ENCODE measurements at regions not wholly inside any gene's neighbourhood (a gene's known extent, or its start where the extent isn't known, plus 50 kb on each side); places are given as distances from the start of the nearest gene placed in this dataset.

DNA sequence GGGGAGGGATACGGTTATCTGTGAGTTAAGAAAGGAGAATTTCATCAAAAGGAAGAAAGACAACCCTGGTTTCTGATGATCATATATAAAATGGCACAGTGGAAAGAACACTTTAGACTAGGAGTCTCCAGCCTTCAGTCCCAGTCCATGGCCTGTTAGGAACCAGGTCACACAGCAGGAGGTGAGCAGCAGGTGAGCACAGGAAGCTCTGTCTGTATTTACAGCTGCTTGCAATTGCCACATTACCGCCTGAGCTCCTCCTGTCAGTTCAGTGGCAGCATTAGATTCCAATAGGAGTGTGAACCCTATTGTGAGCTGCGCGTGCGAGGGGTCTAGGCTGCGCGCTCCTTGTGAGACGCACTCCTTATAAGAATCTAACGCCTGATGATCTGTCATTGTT lies 137.9 kb downstream of the BTG1 start:
- DNase-seq (ENCODE audit: low read depth in 4 of 4, low spot score in 3 of 4), result no peak

DNA sequence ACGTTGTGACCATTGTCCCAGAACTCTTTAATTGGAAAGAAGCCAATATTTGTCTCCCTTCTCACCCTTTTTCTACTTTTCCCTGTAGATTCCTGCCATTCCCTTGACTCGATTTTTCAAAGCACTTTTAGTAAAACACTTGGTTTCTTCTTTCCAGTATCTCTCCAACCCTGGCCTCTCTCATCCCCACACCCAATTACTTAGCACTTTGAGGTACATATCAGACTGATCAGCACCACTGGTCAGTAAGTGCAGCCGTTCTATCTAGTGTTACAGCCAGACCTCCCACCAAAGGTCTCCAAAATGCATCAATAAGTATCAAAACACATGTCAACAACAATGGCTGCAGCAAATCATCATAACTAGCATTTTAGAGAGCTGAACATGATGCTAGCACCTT lies 141.9 kb downstream of the BTG1 start:
- DNase-seq (ENCODE audit: low read depth in 4 of 4, low spot score in 3 of 4), result no peak

DNA sequence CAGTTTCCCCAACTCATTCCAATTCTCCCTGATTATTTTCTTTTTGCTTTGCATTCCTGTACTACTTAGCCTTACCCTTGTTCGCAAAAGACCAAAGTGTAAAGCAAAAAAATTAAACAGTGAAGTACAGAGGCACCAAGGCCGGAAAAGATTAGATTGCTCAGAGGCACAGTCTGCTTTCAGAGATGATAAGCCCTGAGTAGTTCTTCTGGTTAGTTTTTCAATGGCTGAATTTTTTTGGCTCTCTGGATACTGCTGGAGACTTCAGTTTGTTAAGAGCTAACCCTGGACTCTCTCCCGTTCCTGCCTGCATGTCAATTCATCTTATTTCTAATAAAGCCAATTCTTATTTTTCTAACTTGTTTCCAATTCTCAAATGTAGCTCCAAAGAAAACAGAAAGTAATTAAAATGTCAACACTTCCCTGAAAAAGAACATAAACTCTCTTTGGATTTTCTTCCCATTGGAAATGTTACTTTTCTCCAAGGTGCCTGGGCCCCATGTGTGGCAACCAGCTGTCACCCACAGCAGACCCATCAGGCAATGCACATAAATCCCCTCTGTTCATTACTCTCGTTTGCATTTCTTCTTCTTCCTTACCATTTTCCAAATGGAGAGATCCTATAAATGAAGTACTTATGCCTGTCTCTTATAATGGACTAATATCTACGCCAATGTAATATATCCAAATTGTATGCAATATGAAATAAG lies 142.8 kb downstream of the BTG1 start:
- DNase-seq (ENCODE audit: low read depth in 4 of 4, low spot score in 3 of 4), result no peak

DNA sequence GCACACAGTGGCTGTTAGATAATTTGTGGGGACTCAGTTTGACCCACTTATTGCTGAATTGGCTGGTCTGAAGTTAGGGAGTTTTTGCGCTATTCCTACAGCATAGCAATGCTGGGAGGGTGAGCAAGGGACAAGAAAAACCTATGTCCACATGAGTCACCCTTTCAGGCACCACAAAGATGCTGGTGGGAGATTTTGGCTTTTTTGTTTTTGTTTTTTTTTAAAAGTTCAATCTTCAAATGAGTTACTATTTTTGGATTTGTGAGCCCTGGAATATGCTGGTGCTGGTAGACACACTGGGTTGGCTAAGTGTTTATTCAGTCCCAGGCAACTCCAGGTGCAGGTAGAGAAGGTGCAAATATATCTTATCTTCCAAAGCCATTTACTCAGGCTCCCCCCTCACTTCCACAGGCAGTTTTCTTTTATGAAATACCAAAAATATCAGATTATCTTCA lies 143.4 kb downstream of the BTG1 start:
- DNase-seq (ENCODE audit: low read depth in 4 of 4, low spot score in 3 of 4), result no peak

GRCh38 chr12:92000597-92000996 lies 145.0 kb downstream of the BTG1 start:
- DNase-seq (ENCODE audit: low read depth in 4 of 4, low spot score in 3 of 4), result no peak

- no peak for DNase-seq (ENCODE audit: low read depth in 4 of 4, low spot score in 3 of 4)
These were observed 145.8 kb downstream of the BTG1 start for GRCh38 chr12:91999823-92000222.

- DNase-seq (ENCODE audit: low read depth in 4 of 4, low spot score in 3 of 4), result no peak
These were observed 147.3 kb downstream of the BTG1 start for GRCh38 chr12:91998316-91998715.

DNA sequence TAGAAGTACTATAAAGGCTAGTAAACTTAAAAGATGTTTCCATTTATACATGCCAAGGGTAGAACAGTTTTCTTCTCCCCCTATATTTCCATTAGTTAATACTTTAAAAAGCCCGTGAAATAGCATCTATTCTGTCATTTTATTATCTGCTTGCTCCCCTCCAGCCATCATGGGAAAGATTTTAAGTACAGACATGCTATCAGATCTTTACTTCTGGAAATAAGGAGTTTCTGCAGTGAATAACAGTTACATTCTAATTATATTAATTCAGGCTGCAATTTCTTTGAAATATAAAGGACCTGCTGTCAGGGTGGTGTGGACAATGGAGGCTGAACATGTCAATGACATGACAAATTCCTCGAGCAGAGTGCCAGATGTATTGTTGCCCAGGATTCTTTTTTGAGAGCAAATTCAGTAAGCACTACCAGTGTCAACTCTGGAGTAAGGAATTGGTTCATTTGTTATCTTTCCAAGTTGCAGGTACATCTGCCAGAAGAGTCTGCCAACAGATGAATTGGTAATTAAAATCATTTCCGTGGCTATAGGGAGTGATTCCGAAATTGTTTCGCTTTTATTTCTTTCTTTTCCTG lies 151.3 kb downstream of the BTG1 start:
- DNase-seq (ENCODE audit: low read depth in 4 of 4, low spot score in 3 of 4), result no peak

- no peak for DNase-seq (ENCODE audit: low read depth in 4 of 4, low spot score in 3 of 4)
These were observed 152.2 kb downstream of the BTG1 start for GRCh38 chr12:91993287-91994017.

DNA sequence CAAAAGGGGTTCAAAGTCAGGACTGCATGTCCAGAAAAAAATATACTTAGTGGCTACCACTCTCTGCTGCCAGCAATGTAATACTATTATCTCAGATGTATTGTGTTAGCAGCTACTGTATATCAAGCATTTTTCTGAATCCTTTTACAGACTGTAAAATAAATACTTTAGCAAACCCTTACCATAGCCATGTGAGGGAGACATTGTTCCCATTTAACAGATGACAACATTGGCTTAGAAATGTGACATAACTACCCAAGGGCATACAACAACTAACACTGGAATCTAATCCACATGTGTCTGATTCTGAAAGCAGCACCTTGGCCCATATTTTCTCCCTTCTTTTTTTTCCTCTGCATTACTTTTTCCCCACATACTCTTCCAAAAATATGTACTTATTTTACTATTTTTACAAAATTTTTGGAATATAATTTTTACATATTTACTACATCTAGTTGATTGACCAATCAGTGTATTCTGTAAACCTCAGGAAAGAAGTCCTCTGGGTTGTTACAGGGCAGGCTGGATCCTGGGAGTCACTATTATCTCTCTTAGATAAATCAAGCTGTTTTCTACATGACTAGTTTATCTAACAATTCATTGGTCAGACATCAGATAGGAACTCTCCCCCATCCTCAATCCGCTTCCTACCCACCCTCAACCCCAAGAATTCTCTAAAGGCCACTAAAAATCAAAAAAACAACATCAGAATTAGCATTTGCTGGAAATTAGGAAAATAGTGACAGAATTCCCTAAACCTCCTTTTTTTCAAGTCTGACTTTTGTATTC lies 154.1 kb downstream of the BTG1 start:
- no peak for DNase-seq (ENCODE audit: low read depth in 4 of 4, low spot score in 3 of 4)

DNA sequence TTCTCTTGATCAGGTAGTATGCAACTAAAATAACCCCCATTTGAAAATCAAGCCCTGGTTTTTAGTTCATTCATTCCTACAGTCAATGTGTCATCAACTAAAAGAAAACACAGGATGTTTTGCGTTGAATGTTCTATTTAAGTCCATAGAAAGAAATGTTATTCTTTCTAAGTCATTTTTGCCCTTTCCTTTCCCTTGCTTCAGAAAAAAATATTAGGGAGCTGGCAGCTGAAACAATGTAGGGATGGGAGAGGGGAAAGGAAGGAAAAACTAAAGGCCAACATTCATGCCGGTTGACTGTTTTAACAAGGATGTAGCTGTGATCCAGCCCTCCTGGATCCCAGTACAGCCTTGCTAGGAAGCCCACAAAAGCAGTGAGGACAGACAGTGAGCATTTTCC lies 155.1 kb downstream of the BTG1 start:
- DNase-seq (ENCODE audit: low read depth in 4 of 4, low spot score in 3 of 4), result no peak

GRCh38 chr12:91989143-91989542 lies 156.5 kb downstream of the BTG1 start:
- no peak for DNase-seq (ENCODE audit: low read depth in 4 of 4, low spot score in 3 of 4)

GRCh38 chr12:91988086-91988923 lies 157.3 kb downstream of the BTG1 start:
- DNase-seq (ENCODE audit: low read depth in 4 of 4, low spot score in 3 of 4), result no peak

DNA sequence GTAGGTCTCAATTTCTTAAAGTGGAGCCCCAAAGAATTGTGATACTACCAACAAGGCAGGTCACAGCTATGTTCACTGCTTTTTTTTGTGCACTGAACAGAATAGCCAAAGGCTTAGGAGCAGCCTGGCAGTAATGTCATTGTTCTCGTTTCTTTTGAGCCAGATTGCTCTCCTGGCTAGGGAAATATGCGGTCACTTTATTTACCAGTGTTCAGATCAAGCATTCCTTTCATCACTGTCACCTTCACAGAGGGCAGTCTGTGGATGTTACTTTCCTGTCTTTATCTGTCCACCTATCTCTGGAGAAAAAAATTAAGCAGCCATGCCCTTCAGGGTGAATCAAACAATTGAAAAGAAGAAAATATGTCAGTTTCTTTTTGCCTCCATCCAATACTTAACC lies 159.6 kb downstream of the BTG1 start:
- no peak for DNase-seq (ENCODE audit: low read depth in 4 of 4, low spot score in 3 of 4)

- DNase-seq (ENCODE audit: low read depth in 4 of 4, low spot score in 3 of 4), result no peak
These were observed 160.5 kb downstream of the BTG1 start for GRCh38 chr12:91985002-91985787.

DNA sequence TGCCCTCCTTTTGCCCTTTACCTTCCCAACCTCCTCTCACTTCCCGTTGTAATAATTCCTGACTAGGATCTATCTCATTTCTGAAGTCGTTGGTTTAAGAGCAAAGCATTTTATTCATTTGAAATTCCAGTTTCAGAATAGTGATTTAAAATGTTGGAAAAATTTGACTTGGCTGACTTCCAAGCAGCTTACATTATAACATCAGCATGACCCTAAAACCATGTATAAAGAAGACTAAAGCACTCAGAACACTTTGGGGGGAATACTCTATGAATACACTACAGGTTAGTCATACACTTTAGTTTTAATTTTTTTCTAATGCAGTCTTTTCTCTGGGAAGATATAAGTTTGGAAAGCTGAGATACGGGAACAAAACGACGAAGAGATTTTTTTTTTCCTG lies 161.1 kb downstream of the BTG1 start:
- no peak for DNase-seq (ENCODE audit: low read depth in 4 of 4, low spot score in 3 of 4)

- DNase-seq (ENCODE audit: low read depth in 4 of 4, low spot score in 3 of 4), result no peak
These were observed 161.7 kb downstream of the BTG1 start for GRCh38 chr12:91983935-91984334.

DNA sequence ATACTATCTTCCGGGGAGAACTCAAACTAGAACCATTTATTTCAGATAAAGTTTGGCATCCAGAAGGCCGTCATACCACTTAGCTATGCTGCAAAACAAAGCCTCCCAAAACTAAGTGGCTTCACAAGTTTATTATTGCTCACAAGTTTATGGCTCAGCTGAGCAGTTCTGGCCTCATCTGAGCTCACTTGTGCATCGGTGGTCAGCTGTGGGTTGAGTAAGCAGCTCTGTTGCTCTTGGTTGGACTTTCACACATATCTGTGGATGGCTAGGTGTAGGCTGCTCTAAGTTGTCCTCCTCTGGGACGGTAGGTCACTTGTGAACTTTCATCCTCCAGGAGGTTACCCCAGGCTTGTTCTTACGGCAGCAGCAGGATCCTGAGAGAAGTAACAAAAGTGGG lies 162.7 kb downstream of the BTG1 start:
- no peak for DNase-seq (ENCODE audit: low read depth in 4 of 4, low spot score in 3 of 4)

GRCh38 chr12:91980389-91980821 lies 165.2 kb downstream of the BTG1 start:
- DNase-seq (ENCODE audit: low read depth in 4 of 4, low spot score in 3 of 4), result no peak
